HEK293T (cell line): ENCODE measurements at regions not wholly inside any gene's neighbourhood (a gene's known extent, or its start where the extent isn't known, plus 50 kb on each side); places are given as distances from the start of the nearest gene placed in this dataset.
A peak's percentile ranks its signal among the peaks of the same experiment; 100 is the strongest.
"Not testable (repeated sequence)": the region's sequence is repeated elsewhere in the genome, so short reads cannot be mapped to it uniquely, and the experiment has no call there.

ENCODE experiments used
- CTCF ChIA-PET: fragments of 350-600 bp; formaldehyde crosslinking; extraction: SDS; loops from one replicate; lab custom pipeline; 2021; ENCODE audit warnings: antibody characterized with exemption, inconsistent platforms; lab: Yijun Ruan, JAX
- POLR2A ChIA-PET: fragments of 350-600 bp; formaldehyde crosslinking; extraction: SDS; loops from one replicate; lab custom pipeline; 2020; ENCODE audit warnings: antibody characterized with exemption, inconsistent platforms; lab: Yijun Ruan, JAX
- DNase-seq: peaks from one replicate; pipeline ENCODE4 v3.0.0; 2012; ENCODE audit warnings: mixed read lengths; ENCODE audit errors: extremely low spot score
- ARNT ChIP-seq: fragments of 450-650 bp; IDR thresholded peaks from 2 replicates; pipeline ENCODE4 v1.6.1; 2017; ENCODE audit warnings: mild to moderate bottlenecking
- BHLHE40 ChIP-seq: fragments of 450-650 bp; IDR thresholded peaks from 2 replicates; pipeline ENCODE4 v1.6.1; 2016; ENCODE audit warnings: mild to moderate bottlenecking, moderate library complexity, borderline replicate concordance
- CTBP1 ChIP-seq: fragments of 450-650 bp; IDR thresholded peaks from 2 replicates; pipeline ENCODE4 v1.6.1; 2016; ENCODE audit warnings: borderline replicate concordance
- ELF4 ChIP-seq: fragments of 450-650 bp; IDR thresholded peaks from 2 replicates; pipeline ENCODE4 v1.6.1; 2017; ENCODE audit warnings: antibody characterized with exemption
- FOXA1 ChIP-seq: fragments of 450-650 bp; IDR thresholded peaks from 2 replicates; pipeline ENCODE4 v1.6.1; 2016; ENCODE audit warnings: mild to moderate bottlenecking
- FOXK2 ChIP-seq: fragments of 450-650 bp; IDR thresholded peaks from 2 replicates; pipeline ENCODE4 v1.6.1; 2016; ENCODE audit warnings: mild to moderate bottlenecking
- FOXM1 ChIP-seq: fragments of 450-650 bp; IDR thresholded peaks from 2 replicates; pipeline ENCODE4 v1.6.1; 2017; ENCODE audit warnings: mild to moderate bottlenecking, borderline replicate concordance
- HDGF ChIP-seq: fragments of 450-650 bp; IDR thresholded peaks from 2 replicates; pipeline ENCODE4 v1.6.1; 2017; ENCODE audit warnings: antibody characterized with exemption, borderline replicate concordance
- L3MBTL2 ChIP-seq: fragments of 450-650 bp; conservative IDR thresholded peaks from 2 replicates; pipeline ENCODE4 v1.6.1; 2016; ENCODE audit warnings: mild to moderate bottlenecking
- LEF1 ChIP-seq: fragments of 450-650 bp; IDR thresholded peaks from 2 replicates; pipeline ENCODE4 v1.6.1; 2017; ENCODE audit warnings: mild to moderate bottlenecking, borderline replicate concordance
- NFRKB ChIP-seq: fragments of 450-650 bp; IDR thresholded peaks from 2 replicates; pipeline ENCODE4 v1.6.1; 2016; ENCODE audit warnings: mild to moderate bottlenecking, moderate library complexity
- SP1 ChIP-seq: fragments of 450-650 bp; IDR thresholded peaks from 2 replicates; pipeline ENCODE4 v1.6.1; 2017
- SUZ12 ChIP-seq: fragments of 450-650 bp; IDR thresholded peaks from 2 replicates; pipeline ENCODE4 v1.6.1; 2016; ENCODE audit warnings: mild to moderate bottlenecking
- TARDBP ChIP-seq: fragments of 450-650 bp; IDR thresholded peaks from 2 replicates; pipeline ENCODE4 v1.6.1; 2016
- ZNF384 ChIP-seq: fragments of 450-650 bp; IDR thresholded peaks from 2 replicates; pipeline ENCODE4 v1.6.1; 2016
- TF ChIP-seq, protein P1 (sequence below): fragments of 450-650 bp; IDR thresholded peaks from 2 replicates; pipeline ENCODE4 v1.6.1; 2016

DNA sequence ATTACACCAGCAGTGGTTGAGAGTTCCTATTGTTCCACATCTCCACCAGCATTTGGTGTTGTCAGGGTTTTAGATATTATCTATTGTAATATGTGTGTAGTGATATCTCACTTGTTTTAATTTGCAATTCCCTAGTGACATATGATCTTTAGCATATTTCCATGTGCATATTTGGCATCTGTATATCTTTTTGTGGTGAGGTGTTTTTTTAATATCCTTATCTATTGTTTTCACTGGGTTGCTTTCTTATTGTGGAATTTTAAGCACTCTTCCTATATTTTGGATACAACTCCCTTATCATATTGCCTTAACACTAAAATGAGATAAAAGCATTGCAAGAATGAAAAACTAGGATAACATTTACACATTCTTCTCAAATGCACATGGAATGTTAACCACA, 453.9 kb upstream of the FSIP2 start:
- DNase-seq = no peak
- ChIA-PET POLR2A (no interaction called here), CTCF (no interaction called here)
- TF ChIP-seq CTBP1 = no peak
- TF ChIP-seq SUZ12 = no peak
- no peak for TF ChIP-seq ZNF384
- TF ChIP-seq ELF4 = no peak
- TF ChIP-seq, protein P1, sequence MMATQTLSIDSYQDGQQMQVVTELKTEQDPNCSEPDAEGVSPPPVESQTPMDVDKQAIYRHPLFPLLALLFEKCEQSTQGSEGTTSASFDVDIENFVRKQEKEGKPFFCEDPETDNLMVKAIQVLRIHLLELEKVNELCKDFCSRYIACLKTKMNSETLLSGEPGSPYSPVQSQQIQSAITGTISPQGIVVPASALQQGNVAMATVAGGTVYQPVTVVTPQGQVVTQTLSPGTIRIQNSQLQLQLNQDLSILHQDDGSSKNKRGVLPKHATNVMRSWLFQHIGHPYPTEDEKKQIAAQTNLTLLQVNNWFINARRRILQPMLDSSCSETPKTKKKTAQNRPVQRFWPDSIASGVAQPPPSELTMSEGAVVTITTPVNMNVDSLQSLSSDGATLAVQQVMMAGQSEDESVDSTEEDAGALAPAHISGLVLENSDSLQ = no peak
- TF ChIP-seq FOXA1 = no peak
- no peak for TF ChIP-seq SP1
- TF ChIP-seq FOXM1 = no peak
- no peak for TF ChIP-seq BHLHE40
- no peak for TF ChIP-seq L3MBTL2
- no peak for TF ChIP-seq ARNT
- no peak for TF ChIP-seq HDGF
- no peak for TF ChIP-seq TARDBP
- TF ChIP-seq LEF1 = no peak
- no peak for TF ChIP-seq FOXK2
- TF ChIP-seq NFRKB = no peak

DNA sequence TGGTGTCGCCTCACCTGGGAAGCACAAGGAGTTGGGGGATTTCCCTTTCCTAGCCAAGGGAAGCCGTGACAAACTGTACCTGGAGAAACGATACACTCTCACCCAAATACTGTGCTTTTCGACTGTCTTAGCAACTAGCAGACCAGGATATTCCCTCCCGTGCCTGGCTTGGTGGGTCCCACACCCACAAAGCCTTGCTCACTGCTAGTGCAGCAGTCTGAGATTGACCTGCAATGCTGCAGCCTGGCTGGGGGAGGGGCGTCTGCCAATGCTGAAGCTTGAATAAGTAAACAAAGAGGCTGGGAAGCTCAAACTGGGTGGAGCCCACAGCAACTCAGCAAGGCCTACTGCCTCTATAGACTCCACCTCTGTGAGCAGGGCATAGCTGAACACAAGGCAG, 448.6 kb upstream of the FSIP2 start:
- DNase-seq, CTCF ChIA-PET, POLR2A ChIA-PET: not testable (repeated sequence)

DNA sequence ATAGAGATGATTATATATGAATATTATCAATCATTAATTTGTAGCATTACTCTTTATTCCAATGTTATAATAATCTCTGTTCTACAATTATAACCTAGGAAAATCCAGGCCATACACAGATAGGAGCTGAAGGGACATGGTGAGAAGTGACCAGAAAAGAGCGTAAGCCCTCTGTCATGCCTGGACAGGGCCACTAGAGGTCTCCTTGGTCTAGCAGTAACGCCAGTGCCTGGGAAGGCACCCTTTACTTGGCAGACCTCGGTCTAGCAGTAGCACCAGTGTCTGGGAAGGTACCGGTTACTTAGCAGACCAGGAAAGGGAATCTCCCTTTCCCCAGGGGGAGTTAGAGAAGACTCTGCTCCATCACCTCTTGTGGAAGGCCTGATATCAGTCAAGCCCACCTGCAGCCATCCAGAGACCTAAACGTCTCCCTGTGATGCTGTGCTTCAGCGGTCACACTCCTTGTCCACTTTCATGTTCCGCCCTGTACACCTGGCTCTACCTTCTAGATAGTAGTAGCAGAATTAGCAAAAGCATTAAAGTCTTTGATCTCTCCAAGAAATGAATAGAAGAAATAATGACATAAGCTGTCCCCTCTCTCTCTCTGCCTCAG, 447.5 kb upstream of the FSIP2 start:
- TF ChIP-seq SP1 (no peak), LEF1 (no peak), ZNF384 (no peak), L3MBTL2 (no peak), CTBP1 (no peak), SUZ12 (no peak)
- TF ChIP-seq, protein P1 = no peak
- ChIA-PET POLR2A (interaction anchor here (0.6 kb wide), 1 partner anchor 501 kb away, joined by 3 read pairs; no protein-coding TSS in a partner anchor), CTCF (interaction anchor here (1.0 to 2.1 kb wide), 2 partner anchors 448 to 449 kb away, joined by 3 to 10 read pairs; partner anchors contain the start of gene FSIP2)
- peak; percentile 32 for DNase-seq

DNA sequence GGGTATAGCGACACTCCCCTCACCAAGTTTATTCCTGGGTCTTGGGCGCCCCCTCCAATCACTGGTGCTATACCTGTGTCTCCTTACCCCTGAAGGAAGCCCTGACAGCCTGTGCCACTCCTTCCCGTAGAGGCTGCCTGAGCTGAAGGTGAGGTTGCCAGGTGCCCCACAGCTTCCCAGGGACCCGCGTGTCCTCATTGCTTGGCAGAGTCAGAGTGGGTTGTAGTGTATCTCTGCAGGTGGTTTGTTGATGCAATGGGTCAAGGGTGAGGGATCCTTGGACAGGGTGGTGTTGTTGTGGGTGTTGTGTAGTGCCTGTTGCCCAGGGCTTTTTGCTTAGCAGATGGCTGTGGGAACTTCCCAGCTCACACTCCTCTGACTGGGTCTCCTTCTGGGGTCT, 438.7 kb upstream of the FSIP2 start:
- POLR2A ChIA-PET = no interaction called here
- no peak for DNase-seq
- TF ChIP-seq TARDBP (no peak), FOXM1 (no peak), CTBP1 (no peak), BHLHE40 (no peak)
- CTCF ChIA-PET = no interaction called here

DNA sequence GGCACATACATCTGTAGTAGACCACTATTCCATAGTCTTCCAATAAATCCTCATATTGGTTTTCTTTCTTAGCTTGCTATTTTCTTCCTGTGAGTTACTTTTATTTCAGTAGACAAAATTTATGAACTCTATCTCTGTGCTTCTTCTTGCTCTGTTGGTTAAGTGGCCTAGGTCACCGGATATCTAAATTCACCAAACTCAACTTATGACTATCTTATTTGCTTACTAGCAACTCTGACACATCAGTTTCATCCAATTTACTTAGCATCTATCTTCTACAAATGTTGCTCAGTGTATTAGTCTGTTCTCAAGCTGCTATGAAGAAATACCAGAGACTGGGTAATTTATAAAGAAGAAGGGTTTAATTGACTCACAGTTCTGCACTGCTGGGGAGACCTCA, 432.5 kb upstream of the FSIP2 start:
- TF ChIP-seq L3MBTL2 (no peak), HDGF (no peak), SUZ12 (no peak), NFRKB (no peak), ZNF384 (no peak)
- TF ChIP-seq, protein P1 = no peak
- POLR2A ChIA-PET = no interaction called here
- CTCF ChIA-PET = no interaction called here
- DNase-seq = no peak

DNA sequence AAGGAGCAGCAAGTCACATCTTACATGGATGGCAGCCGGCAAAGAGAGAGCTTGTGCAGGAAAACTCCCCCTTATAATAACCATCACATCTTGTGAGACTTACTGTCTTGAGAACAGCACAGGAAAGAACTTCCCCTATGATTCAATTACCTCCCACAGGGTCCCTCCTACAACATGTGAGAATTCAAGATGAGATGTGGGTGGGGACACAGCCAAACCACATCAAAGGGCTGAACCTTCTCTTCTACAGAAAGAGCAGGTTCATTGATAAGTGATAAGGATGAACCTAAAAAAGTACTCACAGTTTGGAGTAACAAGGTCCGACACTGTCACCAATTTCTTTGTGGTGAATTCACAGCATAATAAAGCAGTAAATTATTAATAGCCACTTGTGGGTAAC, 422.2 kb upstream of the FSIP2 start:
- DNase-seq = no peak
- CTCF ChIA-PET = no interaction called here
- TF ChIP-seq L3MBTL2 (no peak), ELF4 (no peak), BHLHE40 (no peak), HDGF (no peak), TARDBP (no peak), SUZ12 (no peak), ARNT (no peak), NFRKB (no peak), FOXK2 (no peak), LEF1 (no peak), CTBP1 (no peak), SP1 (no peak), ZNF384 (no peak), FOXM1 (no peak), FOXA1 (no peak)
- TF ChIP-seq, protein P1 = no peak
- POLR2A ChIA-PET = no interaction called here
